ENCODE measurements at regions not wholly inside any gene's neighbourhood (a gene's known extent, or its start where the extent isn't known, plus 50 kb on each side); places are given as distances from the start of the nearest gene placed in this dataset.

DNA sequence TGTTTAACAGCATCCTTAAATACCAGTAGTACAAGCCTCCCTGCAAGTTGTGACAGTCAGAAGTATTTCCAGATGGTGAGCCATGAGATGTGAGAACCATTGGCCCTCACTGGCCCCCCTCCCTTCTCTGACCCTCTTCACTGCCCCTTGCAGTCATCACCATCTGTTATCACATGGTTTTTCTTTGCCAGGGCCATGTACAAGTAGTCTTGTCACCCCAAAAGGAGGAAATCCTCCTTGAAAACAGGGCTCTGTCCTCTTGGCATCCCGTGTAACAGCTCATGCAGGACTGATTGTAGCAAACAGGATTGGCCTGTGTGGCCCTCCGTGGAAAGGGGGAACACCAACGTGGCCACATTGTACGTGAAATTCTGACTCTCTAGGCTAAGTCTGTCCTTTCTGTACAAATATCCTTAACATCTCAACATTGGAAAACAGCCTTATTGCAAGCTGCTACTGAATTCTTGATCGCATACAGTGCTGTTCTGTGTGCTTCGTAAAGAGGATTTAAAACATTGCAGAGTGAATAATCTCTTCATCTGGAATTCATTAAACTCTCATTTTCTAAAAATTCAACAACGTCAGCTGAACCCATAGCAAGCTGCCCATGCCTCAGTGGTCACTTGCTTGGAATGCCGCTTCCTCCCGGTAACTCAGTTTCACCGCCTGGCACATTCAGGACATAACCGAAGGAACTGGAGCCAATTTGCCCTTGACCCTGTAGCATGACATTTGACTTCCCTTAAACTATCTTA lies 171.7 kb downstream of the ATPSCKMT start:
- FAIRE-seq, result no peak
- TF ChIP-seq POLR2A (IDR thresholded peaks at IDR 0.05; ENCODE audit: low read depth, low read length), result no peak
- no peak for DNase-seq (ENCODE audit: insufficient read length, low spot score)

DNA sequence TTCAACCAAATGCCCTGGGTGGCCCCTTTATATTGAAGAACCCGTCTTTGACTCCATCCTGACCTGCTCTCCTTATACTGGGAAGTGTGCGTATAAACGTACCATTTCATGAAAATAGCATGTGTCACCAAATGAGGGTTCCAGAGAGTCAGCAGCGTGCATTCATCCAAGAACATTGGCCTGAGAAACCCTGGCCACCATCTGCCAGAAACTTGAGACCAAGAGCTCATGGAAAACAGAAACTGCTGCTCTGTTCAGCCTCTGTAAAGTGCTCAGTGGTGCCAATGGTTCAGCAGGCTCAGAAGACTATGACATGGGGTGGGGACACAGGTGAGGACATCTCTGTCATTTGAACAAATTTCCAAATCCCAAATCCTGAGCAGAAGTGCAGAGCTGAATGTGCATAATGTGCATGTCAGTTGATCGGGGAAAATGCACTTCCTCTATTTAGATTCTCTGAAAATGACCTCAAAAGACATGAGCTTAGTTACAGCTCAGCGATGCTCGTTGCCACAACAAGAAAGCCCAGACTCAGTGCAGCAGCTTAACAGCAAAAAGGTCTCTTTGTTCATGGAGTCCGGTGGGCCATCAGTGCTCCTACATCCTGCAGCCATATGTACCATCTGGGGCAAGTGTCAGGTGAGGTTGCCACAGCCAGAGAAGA lies 176.1 kb downstream of the ATPSCKMT start:
- no peak for TF ChIP-seq POLR2A (IDR thresholded peaks at IDR 0.05; ENCODE audit: low read depth, low read length)
- DNase-seq (ENCODE audit: insufficient read length, low spot score), result no peak
- no peak for FAIRE-seq

DNA sequence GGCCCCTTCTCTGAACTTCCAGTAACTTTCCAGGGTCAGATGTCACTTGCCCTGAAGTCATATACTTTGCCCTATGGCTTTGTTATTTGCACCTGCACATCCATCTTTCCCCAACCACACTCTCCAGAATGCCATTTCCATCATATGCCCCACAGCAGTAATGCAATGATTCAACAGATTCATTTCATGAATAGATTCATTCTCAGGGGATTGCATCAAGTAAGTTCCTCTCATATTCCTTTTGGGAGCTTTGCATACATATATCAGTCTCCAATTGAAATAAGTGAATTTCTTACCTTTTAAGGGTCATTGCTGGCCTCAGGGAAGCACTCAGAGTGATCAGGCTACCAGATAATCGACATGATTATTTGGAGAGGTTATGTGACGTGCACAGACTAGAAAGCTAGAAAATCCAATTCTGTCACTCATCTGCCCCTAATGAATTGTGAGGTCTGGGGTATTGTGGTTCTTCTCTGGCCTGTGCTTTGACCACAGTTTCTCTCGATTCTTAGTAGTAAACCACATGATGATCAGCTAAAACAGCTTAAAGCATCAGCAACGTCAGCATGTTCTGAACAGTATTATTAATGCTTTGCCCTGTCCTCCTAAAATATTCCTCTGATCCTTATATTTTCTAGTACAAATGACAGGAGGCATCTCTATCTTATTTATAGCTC lies 179.9 kb downstream of the ATPSCKMT start:
- DNase-seq (ENCODE audit: insufficient read length, low spot score), result no peak
- no peak for FAIRE-seq
- no peak for TF ChIP-seq POLR2A (IDR thresholded peaks at IDR 0.05; ENCODE audit: low read depth, low read length)

DNA sequence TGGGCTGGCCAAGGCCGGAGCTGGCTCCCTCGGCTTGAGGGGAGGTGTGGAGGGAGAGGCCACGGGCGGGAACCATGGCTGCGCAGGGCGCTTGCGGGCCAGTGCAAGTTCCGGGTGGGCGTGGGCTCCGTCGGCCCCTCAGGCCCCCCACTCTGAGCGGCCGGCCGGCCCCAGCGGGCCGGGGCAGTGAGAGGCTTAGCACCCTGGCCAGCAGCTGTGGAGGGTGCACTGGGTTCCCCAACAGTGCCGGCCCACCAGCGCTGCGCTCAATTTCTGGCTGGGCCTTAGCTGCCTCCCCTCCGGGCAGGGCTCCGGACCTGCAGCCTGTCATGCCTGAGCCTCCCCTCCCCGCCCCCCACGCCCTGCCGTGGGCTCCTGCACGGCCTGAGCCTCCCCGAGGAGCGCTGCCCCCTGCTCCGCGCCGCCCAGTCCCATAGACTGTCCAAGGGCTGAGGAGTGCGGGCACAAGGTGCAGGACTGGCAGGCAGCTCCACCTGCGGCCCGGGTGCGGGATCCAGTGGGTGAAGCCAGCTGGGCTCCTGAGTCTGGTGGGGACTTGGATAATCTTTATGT lies 184.2 kb downstream of the ATPSCKMT start:
- TF ChIP-seq POLR2A (IDR thresholded peaks at IDR 0.05; ENCODE audit: low read depth, low read length), result no peak
- DNase-seq (ENCODE audit: insufficient read length, low spot score) (no peak), FAIRE-seq (no peak)

DNA sequence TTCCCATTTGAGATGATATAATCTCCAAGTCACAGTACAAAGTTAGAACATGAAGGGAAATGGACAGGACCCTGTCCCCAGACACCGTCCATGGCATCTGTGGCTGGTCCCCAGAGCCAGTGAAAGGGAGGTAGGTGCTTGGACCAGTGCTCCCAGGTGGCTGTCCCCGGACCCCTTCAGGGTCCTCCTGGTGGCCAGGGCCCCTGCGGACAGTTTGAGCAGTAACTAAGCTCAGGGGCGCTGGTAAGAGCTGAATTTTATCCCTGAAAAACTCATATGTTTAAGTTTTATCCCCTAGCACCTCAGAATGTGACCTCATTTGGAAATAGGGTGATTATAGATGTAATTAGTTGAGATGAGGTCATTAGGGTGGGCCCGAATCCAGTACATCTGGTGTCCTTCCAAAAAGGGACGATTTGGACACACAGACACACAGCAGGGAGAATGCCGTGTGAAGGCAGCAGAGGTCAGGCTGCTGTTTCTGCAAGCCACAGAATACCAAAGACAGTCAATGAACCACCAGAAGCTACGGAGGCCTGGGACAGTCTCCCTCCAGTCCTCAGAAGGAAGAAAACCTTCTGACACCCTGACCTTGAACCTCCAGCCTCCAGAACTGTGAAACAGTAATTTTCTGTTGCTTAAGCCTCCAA lies 185.0 kb downstream of the ATPSCKMT start:
- no peak for FAIRE-seq
- no peak for TF ChIP-seq POLR2A (IDR thresholded peaks at IDR 0.05; ENCODE audit: low read depth, low read length)
- DNase-seq (ENCODE audit: insufficient read length, low spot score), result no peak

DNA sequence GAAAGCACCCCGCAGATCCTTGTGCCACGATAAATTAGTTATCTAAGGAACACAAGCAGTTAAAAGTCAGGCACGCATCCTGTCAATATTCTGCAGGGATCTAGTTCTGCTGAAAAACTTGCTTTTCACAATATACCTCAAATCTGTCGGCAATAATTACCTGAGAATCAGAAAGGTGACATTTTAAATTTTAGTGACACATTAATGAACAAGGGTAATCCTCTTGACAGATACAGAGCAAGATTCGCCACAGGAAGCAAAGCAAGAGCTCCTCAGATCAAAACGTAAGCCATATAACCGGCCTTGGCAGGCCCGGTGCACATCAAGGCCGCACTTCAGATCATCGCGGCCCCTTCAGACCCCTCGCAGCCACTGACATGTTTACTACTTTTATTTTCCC lies 185.7 kb downstream of the ATPSCKMT start:
- DNase-seq (ENCODE audit: insufficient read length, low spot score), result no peak
- TF ChIP-seq POLR2A (IDR thresholded peaks at IDR 0.05; ENCODE audit: low read depth, low read length), result no peak
- no peak for FAIRE-seq

DNA sequence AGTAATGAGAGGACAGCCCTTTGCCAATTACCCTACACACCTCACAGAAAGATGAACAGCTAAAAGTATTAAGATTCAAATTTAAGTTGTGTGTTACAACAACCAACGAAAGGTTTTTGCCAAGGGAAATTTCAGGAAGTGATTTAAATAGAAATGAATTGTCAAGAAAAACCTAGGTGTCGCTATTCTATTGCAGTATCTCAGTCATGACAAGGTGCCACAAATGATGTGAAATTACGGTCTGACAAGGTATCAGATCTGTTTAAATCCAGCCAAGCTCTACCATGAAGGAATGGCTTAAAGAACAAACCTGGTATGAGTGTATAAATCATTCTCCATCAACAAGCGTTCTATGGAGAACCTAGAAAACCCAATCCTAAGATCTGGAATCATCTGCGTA lies 189.7 kb downstream of the ATPSCKMT start:
- DNase-seq (ENCODE audit: insufficient read length, low spot score) (no peak), FAIRE-seq (no peak)
- TF ChIP-seq POLR2A (IDR thresholded peaks at IDR 0.05; ENCODE audit: low read depth, low read length), result no peak

DNA sequence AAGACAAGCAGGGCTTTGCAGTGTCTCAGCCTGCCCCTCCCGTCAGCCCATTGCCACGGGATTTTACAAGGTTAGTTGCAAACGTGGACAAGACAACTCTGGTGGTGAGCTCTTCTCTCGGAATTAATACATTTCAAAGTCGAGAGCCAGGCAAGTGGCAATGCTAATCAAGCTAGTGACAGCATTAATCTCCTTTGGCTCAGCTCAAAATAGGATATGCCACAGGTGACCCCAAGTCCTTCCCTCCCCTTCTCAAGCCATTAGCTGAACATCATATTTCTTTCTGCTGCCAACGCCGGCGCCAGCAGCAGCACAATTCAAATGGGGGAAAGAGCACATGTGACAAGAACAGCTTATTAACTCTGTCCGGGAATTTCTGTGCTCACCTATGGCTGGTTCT lies 190.1 kb downstream of the ATPSCKMT start:
- DNase-seq (ENCODE audit: insufficient read length, low spot score) (no peak), FAIRE-seq (no peak)
- TF ChIP-seq POLR2A (IDR thresholded peaks at IDR 0.05; ENCODE audit: low read depth, low read length), result no peak

DNA sequence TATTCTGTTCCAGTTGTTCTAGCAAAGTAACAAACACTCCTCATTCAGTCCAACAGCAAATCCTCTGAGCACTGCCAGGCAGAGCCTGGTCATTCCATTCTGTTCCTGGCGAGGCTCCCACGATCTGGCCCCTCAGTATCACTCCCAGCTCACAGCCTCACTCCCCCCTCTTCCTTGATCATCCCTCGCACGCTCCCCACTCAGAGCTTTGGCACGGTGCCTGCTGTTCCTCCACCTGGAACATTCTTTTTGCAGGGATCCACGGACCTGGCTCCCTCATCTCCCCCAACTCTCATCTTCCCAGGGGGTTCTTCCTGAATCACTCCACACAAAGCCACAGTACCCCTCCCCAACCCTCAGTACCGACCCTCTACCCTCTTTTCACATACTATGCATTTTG lies 192.3 kb downstream of the ATPSCKMT start:
- no peak for FAIRE-seq
- TF ChIP-seq POLR2A (IDR thresholded peaks at IDR 0.05; ENCODE audit: low read depth, low read length), result no peak
- DNase-seq (ENCODE audit: insufficient read length, low spot score), result no peak

DNA sequence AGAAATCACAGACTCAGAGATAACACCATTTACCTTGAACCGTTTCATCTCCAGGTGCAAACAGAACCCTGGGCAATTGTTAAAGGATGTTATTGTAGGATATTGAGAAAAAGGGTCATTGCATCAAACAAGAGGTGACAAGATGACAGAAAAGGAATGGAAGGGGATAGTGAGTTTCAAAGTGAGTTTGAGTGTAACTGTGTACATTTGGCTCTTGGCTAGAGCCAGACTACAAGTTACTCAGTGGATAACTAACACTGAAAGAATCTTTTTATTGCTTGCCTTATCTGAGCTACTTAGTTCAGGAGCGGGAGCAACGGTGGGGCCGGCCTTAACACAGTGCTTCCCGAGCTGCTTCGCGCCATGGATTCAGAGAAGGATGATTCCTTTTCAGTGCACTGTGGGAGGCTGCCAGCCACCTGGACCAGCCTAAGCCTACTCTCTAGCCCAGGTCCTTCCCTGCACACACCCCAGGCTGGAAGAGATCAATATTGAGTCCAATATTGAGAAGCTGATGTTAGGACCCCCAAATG lies 193.4 kb downstream of the ATPSCKMT start:
- DNase-seq (ENCODE audit: insufficient read length, low spot score) (no peak), FAIRE-seq (no peak)
- TF ChIP-seq POLR2A (IDR thresholded peaks at IDR 0.05; ENCODE audit: low read depth, low read length), result no peak

DNA sequence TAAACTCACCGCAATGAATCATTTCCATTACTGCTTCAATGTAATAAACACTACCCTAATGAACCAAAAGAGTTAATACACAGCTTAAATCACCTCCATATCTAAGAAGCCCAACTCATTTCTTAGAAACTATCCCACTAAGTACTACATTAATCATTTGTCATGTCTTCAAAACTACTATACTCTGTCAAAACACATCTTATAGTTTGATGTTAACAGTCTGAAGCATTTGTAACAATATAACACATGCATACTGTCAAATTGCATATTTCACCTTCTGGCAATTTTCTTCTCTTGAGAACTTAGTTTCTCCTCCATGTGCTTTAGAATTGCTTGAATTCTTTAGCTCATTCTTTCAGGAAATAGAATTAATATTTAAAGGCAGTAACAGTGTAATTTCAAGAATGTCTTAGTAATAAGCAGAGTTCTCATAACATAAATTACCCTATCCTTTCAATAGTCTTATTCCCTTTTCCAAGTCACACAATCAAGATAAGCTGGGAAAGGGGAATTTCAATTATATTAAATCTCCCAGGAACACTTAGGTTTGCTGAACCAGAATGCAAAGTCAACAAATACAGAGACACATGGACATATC lies 199.7 kb downstream of the ATPSCKMT start:
- no peak for TF ChIP-seq POLR2A (IDR thresholded peaks at IDR 0.05; ENCODE audit: low read depth, low read length)
- DNase-seq (ENCODE audit: insufficient read length, low spot score), result no peak
- FAIRE-seq, result no peak

DNA sequence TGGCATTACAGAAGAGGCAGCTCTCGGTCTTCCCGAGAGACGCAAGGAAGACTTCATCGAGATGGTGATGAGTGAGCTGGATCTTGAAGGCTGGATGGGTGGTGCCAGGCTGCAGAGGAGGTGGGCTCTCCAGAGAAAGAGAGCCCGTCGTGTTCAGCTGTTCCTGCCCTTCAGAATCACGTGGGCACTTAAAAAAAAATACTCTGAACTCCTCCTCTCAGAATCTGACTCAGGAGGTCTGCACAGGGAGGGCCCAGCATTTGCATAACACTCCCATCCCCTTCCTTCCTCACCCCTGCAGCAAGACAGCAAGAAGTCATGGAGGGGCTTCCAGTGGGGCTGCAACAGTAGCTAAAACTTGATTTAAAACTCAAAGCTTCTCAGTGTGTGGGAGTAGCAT lies 203.0 kb downstream of the ATPSCKMT start:
- FAIRE-seq, result no peak
- DNase-seq (ENCODE audit: insufficient read length, low spot score), result no peak
- no peak for TF ChIP-seq POLR2A (IDR thresholded peaks at IDR 0.05; ENCODE audit: low read depth, low read length)

DNA sequence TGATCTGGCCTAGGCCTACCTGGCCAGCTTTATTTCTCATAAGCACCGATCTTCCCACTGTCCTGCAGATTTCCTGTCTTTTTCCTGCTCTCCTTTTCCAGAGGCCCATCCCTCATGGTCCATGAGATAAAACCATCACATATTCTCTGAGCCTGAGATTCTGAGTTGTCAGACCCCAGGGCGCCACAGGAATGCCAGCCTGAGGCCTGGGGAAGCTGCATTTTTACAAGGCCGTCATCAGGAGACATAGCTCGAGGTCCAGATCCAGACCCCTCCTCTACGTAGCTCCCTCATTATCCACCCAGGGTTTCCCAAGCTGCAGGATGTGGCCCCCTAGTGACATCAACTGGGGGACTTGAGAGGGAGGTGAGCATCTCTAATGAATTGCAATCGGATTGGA lies 204.3 kb downstream of the ATPSCKMT start:
- no peak for TF ChIP-seq POLR2A (IDR thresholded peaks at IDR 0.05; ENCODE audit: low read depth, low read length)
- DNase-seq (ENCODE audit: insufficient read length, low spot score) (no peak), FAIRE-seq (no peak)
